ENCODE measurements at regions not wholly inside any gene's neighbourhood (a gene's known extent, or its start where the extent isn't known, plus 50 kb on each side); places are given as distances from the start of the nearest gene placed in this dataset.

DNA sequence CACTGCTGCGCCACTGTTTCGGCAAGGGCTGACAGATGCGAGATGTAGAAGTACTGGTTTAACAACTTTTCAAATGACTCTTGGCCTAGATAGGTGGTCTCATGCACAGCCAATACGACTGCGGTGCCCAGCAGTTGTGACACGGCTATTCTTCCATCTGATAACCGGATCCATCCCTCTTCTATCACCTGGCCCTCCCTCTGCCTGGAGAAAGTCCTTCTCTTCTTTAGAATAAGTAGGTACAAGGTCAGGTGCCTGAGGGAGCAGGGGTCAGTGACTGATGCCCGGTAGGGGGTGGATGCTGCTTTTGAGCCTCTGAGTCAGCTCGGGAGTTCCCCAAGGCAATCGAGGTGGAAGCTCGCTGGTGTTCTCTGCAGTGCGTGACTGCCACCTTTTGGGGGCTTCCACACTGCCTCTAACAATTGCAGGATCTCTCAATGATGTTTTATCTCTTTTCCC lies 166.8 kb upstream of the GRIK2 start:
- DNase-seq: no peak

DNA sequence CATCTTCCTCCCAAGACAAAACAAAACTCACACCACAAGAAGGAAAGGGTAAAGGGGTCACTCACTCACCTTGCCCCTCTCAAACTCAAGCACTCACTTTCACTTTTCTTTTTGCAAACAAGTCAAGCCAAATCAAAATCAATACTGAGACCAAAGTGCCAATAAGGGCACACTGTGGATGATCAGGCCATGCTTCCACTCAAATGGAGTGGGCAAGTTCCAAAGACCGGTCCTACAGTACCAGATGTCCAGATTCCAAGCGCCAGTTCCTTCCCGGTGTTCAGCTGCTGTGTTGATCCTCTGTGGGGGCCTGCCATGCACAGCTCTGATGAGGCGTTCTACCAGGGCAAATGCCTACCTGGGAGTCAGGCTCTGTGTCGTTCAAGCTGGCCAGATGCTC lies 162.6 kb upstream of the GRIK2 start:
- DNase-seq: no peak

DNA sequence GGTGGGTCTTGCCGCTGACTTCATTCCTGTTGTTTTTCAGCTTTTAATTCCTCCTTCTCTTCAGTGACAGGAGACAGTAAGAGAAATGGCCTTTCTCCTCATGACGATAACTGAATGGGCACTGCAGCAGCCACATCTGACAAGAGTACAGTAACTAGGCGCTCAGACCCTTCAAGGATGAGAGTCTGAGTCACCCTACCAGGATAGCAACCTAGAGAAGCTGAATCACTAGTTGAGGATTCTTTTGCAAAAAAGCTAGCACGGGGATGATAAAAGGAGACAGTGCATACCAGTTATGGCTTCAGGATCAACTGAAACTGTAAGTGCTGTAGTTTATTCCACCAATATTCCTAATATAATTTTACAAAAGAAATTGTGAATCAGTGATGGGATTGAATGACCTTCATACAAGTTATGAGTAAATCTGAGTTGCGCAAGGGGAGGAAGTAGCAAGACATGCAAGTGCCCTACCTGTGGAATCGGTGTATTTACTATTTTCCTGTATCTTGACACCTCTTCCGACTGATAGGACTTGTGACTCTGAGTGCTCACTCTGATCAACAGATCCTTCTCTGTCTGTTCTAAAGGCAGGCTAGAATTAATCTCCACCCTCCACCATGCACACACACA lies 161.8 kb upstream of the GRIK2 start:
- no peak for DNase-seq

DNA sequence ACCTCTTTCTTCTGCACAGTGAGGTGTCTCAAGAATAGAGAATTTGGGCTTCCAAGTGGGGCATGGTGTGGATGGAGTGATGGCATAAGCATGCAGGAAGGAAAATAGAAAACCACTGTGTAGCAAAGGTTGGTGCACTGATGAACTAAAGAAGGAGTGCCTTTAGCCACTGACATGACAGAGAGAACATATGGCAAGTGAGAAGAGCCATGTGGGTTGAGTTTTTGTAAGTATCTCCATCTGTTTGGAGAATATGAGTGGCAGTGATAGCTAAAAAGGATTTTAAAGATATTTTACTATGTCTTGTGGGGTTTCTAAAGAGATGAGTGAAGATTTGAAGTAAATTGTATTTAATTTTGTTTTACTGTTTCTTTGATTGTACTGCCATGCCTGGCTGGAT lies 160.5 kb upstream of the GRIK2 start:
- no peak for DNase-seq

DNA sequence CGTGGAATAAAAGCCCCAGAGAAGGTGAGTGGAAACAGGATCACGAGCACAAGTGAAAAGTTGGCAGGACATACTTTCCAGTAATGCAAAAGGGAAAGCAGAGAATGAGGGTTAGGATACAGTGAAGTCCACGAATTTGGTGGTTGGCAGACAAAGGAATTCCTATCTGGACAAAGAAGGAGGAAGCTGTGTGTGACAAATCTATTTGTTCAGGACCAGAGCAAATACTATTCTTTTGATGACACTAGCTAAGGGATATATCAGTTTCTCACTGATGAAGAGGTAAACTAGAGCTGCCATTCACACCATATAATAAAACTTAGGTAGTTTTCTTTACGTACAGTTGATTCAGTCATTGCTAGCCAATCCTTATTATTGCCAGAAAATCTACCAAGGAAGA lies 156.8 kb upstream of the GRIK2 start:
- DNase-seq: no peak

DNA sequence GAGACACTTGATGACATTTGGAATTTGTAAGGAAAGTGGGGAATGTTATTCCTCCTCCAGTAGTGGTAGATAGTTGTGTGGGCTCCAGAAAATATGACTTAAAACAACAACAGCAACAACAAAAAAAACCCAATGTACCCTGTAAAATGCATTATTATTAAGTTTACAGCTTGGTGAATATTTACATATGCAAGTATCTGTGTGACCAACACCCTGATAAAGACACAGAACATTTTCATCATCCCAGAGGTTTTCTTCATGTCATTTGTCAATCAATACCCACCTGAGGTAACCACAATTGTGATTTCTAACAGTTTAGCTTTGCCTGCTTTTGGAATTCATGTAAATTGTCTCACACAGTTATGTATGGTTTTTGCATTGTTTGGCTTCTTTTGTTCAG lies 152.1 kb upstream of the GRIK2 start:
- DNase-seq: no peak

DNA sequence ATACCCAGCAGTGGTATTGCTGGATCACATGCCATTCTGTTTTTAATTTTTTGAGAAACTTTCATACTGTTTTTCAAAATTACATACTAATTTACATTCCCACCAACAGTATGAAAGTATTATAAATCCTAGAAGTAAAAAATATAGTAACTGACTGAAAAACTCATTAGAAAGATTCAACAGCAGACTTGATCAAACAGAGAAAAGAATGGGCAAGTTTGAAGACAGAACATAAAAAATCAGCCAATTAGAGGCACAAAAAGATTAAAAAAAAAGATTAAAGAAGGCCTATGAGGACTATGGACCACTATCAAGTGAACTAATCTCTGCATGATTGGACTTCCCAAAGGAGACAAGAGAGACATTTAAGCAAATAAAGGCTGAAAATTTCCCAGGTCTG lies 144.0 kb upstream of the GRIK2 start:
- no peak for DNase-seq

DNA sequence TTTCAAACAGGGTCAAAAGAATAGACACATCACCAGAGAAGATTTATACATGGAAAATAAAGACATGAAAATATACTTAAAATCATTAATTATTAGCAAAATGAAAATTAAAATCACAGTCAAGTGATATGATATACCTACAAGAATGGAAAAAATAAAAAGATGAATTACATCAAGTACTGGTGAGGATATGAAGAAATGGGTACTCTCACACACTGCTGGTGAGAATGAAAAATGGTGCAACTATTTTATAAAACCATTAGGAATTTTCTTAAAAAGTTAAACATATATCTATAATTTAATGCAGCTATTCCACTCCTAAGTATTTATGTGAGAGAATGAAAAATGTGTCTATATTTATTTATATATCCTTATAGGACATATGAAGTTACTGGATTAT lies 136.3 kb upstream of the GRIK2 start:
- no peak for DNase-seq

DNA sequence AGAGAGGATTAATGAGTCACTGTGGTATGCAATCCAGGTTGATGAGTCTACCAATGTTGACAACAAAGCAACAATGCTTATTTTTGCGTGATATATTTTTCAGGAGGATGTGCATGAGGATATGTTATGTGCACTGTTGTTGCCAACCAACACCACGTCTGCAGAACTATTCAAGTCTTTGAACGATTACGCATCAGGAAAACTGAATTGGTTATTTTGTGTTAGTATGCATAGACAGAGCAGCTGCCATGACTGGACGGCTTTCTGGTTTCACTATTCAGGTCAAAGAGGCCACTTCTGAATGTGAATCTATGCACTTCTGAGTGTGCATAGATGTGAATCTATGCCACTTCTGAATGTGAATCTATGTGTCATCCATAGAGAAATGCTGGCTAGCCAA lies 134.0 kb upstream of the GRIK2 start:
- no peak for DNase-seq

DNA sequence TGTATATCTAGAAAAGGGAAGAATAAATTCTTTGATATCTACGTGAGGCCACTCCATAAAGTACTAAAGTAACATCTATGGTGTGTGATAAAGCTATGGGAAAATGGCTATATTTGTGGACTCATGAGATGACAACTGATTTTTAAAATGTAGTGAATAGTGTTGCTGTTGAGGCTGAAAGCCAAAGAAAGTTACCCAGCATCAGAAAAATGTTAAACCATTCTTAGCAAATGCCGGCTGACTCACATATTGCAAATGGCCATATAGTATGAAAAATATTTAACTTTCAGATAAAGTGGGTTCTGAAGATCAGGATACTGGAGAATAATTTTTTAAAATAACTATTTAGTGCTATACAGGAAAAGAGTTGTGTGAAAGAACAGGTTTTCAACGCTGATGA lies 129.9 kb upstream of the GRIK2 start:
- no peak for DNase-seq

DNA sequence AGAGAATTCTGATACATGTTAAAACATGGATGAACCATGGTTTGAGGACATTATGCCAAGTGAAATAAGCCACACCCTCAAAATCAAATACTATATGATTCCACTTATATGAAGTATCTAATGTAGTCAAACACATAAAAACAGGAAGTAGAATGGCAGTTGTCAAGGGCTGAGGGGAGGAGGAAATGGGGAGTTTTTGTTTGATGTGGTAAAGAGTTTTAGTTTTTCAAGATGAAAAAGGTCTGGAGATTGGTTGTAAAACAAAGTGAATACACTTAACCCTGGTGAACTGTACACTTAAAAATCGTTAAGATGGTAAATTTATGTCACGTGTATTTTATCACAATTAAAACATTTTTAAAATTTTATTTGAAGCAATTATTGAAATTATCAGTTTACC lies 127.4 kb upstream of the GRIK2 start:
- no peak for DNase-seq

DNA sequence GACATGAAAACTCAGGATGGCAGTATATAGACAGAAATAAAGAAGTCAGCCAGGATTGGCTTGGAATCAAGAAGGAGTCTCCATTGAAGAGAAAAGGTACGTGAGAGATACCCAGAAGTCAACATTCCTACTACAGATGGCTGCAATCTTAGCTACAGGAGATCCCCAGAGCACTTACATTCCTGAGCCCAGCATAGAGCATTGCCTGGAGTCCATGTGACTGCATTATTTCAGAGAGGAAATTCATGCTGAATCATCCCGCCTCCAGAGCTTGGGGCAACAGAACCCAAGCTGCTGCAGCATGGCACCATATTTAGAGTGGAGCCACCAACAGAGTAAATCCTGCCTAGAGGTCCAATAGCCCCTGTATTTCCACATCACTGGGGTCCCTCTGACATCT lies 125.0 kb upstream of the GRIK2 start:
- DNase-seq: no peak

DNA sequence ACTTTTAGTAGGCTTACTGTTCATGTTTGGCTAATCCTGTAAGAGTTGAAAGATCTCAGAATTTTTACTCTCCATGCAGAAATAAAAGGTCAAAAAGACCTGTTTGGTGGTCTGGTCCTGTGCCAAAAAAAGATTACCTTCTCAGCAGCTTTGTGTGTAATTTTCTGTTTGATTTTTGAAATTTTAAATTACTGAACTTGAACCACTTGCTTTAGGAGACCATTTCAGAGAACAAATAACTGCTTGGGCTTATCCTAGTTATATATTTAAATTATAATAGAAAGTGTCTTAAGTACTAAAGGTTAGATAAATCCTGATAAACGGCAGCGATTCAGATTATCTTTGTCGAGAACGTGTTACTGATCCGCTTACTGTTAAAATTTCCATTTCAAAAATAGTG lies 118.3 kb upstream of the GRIK2 start:
- no peak for DNase-seq

DNA sequence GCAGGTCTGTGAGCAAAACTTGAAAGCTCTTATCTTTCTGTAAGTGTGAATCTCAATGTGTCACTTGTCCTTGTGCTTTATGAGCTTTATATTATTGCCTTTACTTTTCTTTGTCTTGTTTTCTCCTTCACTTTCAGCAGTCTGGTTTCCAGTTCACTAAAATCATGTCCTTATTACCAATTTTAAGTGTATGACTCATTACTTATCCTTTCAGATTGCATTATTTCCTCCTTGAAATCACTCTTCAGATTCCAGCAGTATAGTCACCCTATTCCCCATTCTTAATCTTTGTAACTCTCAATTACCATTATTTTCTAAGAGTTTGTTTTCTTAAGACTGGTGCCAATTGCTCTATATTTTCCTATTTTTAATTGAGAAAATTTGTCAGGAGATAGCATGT lies 117.4 kb upstream of the GRIK2 start:
- no peak for DNase-seq

DNA sequence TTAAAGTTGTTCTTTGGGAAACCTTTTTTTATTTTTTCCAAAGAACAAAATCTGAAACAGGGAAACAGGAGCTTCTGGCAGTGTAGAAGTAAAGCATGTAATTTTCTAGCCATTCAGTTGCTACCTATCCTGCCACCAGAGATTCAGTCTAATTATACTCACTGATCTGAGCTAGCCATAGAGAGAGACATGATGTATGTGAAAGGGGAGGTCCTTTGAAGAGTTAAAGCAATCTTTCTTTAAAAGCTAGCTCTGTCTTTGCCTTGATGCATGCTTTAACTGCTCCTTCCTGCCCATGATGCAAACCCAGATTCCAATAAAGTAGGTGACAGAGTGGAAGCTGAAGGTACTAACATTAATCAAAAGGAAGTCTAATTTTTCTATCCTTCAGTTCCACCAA lies 114.1 kb upstream of the GRIK2 start:
- DNase-seq: no peak

DNA sequence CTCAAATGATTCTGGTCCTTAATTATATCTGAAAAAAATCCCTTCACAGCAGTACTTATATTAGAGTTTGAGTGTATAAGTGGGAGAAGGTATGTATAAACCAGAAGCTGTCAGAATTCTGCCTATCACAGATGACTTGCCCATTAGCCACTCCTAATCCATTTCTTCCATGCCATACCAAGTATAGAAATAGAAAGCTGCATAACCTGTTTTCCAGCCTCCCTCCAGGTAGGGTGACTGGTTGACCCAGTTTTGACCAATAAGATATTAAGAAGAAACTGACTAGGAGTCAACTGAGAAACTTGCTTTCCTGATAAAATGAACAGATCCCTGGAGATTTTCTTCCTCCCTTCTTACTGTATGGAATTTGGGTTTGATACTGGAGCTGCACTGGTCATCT lies 112.2 kb upstream of the GRIK2 start:
- DNase-seq: no peak

DNA sequence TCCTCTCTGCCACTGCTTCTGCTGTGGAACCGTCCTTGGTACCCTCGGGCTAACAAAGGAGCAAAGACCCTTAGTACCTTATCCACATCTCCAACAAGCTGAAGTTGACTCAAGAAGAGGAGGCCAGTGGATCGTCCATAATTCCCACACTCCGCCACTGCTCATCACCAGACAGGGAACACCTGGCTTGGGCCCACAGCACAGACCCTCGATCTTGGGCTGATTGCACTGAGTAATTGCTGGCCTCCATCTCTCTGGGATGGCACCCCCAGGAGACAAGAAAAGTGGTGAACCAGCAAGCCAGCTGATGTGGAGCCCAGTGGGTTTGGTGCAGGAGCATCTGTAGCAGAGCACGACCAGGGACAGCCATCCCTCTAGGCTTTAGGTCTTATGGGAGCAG lies 109.4 kb upstream of the GRIK2 start:
- no peak for DNase-seq

DNA sequence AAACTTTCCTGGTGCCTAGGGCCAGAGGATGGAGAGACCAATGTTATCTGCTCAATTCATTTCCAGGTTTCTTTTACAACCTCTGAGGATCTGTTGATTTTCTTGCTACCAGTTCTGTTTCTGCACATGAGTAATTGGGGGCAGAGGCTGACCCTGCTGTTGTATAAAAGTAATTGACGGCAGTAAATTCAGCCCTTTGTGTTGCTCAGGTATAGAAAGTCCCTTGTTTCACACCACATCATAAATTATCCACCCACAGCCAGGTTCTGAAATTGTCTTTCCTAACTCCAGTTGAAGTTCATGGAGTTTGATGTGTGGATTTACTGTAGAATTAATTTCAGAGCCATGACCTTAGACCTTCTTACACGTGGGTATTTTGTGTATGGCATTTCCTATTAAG lies 107.4 kb upstream of the GRIK2 start:
- no peak for DNase-seq

DNA sequence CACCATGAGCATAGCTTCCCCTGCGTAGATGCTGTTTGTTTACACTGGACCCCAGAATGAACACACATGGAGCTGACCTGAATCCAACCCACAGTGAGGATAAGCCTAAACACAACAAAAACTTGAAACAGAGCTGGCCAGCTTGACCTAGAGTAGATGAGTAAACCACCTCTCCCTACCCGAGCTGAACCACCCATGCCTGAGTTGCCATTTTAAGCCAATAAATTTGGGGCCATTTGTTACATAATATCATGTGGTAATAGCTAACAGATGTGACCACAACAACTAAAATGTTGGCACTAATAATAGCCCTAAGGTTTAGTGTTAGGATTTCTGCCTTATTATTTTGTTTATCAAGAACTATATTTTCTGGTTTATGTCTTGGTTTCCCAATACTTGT lies 103.2 kb upstream of the GRIK2 start:
- DNase-seq: no peak

DNA sequence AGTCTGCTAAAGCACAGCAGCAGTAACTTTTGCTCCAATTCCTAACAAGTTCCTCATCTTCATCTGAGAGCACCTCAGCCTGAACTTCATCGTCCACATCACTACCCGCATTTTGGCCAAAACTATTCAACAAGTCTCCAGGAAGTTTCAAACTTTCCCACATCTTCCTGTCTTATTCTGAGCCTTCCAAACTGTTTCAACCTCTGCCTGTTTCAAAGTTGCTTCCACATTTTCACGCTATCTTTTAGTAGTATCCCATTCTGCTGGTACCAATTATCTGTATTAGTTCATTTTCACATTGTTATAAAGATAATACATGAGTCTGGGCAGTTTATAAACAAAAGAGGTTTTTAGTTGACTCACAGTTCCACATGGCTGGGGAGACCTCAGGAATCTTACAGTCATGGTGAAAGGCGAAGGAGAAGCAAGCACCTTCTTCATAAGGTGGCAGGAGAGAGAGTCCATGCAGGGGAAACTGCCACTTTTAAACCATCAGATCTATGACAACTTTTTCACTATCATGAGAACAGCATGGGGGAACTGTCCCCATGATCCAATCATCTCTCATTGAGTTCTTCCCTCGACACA lies 99.4 kb upstream of the GRIK2 start:
- DNase-seq: no peak

DNA sequence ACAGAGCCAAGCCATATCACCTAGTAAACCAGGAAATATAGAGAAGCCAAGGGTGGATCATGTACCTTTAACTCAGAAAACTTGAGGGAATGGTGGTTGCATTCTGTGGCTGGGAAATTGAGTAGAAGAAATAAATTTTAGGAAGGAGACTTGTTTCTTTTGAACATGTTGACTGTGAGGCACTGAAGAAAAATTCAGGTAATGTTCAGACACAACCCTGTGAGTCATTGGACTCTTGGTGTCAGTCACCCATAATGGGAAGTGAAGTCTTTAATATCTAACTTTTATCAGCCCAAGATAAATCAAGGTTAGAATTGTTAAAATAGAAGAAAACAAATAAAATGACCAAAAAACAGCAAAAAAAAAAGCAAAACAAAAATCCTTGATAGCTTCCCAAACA lies 98.8 kb upstream of the GRIK2 start:
- no peak for DNase-seq

DNA sequence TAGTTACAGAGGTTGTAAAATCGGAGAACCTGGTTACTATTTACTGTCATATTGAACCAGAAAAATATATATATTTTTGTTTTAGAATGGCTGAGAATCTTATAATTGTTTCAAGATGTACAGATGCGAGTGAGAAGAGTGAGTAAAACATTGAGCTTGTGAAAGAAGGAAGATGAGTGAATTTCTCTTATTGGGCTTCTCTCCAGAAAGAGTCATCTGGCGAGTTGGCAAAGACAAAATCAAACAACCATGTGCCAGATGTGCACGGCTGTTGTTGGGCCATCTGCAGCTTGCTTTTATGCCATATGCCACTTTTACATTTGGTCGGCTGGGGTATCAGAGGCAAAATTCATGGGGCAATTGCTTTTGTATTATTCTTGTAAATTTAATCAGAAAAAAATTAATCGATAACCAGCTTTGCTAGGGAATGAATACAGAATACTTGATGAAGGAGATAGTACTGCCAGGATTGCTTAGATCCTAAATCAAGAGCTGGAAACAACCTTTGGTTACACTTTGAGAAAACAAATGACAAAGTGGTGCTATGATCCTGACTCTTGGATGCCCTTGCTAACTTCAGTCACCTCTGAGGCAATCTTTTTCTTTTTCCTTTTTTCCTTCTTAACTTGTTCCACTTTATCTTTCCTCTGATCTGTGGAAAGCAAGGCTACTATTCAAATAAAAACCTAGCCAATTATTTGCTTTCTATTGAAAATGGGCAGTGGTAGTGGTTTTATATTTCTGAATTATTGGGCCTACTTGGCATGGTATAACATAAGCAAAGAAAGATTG lies 97.1 kb upstream of the GRIK2 start:
- no peak for DNase-seq

DNA sequence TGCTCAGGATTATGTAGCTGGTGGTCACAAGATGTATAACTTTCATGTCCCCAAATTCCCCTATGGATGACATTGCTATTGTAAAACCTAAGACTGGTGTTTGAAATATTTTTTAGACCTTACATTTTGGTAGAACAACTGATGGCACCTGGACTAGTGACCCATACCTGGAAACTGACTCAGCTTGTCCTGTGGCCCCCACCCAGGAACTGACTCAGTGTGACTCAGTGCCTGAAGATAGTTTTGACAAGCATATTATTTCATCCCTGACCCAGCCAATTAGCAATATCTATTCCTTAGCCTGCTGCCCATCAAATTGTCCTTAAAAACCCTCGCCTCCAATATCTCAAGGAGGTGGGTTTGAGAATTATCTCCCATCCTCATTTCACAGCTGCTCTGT lies 90.9 kb upstream of the GRIK2 start:
- no peak for DNase-seq

DNA sequence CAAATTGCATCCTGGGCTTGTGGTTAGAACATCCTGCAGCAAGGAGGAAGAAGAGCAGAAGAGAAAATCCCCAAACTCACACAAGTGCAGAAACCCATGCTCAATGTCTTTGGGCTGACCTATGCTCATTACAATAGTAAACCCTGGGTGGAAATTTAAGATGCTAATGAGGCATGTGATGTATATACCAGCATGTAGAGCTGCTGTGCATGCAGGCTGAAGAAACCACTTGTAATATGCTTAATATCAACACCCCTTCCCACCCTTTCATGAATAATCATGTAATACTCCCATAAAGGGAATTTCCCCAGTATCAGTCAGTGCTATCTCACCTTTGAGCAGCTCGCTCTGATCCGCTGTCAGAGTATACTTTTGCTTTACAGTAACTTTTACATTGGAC lies 90.0 kb upstream of the GRIK2 start:
- DNase-seq: no peak
